Liver (tissue), 8 donors: ENCODE measurements at regions not wholly inside any gene's neighbourhood (a gene's known extent, or its start where the extent isn't known, plus 50 kb on each side); places are given as distances from the start of the nearest gene placed in this dataset.

ENCODE experiments used
- DNase-seq: peaks from one replicate; pipeline ENCODE4 v3.0.0-alpha.2; 2017; ENCODE audit warnings: low spot score
- H3K27ac ChIP-seq, 2 donors: one replicate each; pipeline ENCODE4 v1.7.0; 2013; ENCODE audit warnings: inconsistent platforms in 2 of 2, low read length in 2 of 2, control low read depth in 1 of 2, low read depth in 1 of 2, mild to moderate bottlenecking in 1 of 2
- H3K27me3 ChIP-seq, 4 donors: one replicate each; pipeline versions ENCODE4 v1.6.1 to v1.7.0; 2013; ENCODE audit warnings: low read length in 3 of 4, inconsistent platforms in 1 of 4, mild to moderate bottlenecking in 1 of 4, moderate library complexity in 1 of 4; ENCODE audit not compliant: control insufficient read depth in 4 of 4, insufficient read depth in 4 of 4
- H3K36me3 ChIP-seq, 4 donors: one replicate each; pipeline versions ENCODE4 v1.6.1 to v1.7.0; 2013; ENCODE audit warnings: low read length in 3 of 4, mild to moderate bottlenecking in 3 of 4, low read depth in 1 of 4, moderate library complexity in 1 of 4; ENCODE audit not compliant: control insufficient read depth in 4 of 4, insufficient read depth in 3 of 4
- H3K4me1 ChIP-seq, 4 donors: one replicate each; pipeline versions ENCODE4 v1.6.1 to v1.7.0; 2013; ENCODE audit warnings: low read length in 3 of 4, mild to moderate bottlenecking in 3 of 4, moderate library complexity in 1 of 4; ENCODE audit not compliant: control insufficient read depth in 4 of 4, insufficient read depth in 4 of 4
- H3K4me3 ChIP-seq, 3 donors: one replicate each; pipeline versions ENCODE4 v1.6.1 to v1.7.0; 2013; ENCODE audit warnings: low read length in 3 of 3, control low read depth in 1 of 3, low read depth in 1 of 3, mild to moderate bottlenecking in 1 of 3
- H3K9ac ChIP-seq, 2 donors: one replicate each; pipeline ENCODE4 v1.7.0; 2013; ENCODE audit warnings: low read length in 2 of 2, mild to moderate bottlenecking in 2 of 2, moderate library complexity in 2 of 2, control low read depth in 1 of 2, low read depth in 1 of 2
- H3K9me3 ChIP-seq, 4 donors: one replicate each; pipeline versions ENCODE4 v1.6.1 to v1.7.0; 2013; ENCODE audit warnings: low read length in 3 of 4; ENCODE audit not compliant: control insufficient read depth in 4 of 4
- ATF3 ChIP-seq: IDR thresholded peaks from 2 replicates; pipeline ENCODE4 v1.6.1; 2016; ENCODE audit warnings: antibody characterized with exemption
- EGR1 ChIP-seq, 2 donors: IDR thresholded peaks; 2 replicates each; pipeline ENCODE4 v1.6.1; 2016 to 2018; ENCODE audit warnings: antibody characterized with exemption in 2 of 2, low read depth in 2 of 2
- FOXA1 ChIP-seq: IDR thresholded peaks from 2 replicates; pipeline ENCODE4 v1.6.1; 2016; ENCODE audit warnings: antibody characterized with exemption
- FOXA2 ChIP-seq: IDR thresholded peaks from 2 replicates; pipeline ENCODE4 v1.6.1; 2016; ENCODE audit warnings: antibody characterized with exemption
- GABPA ChIP-seq, 2 donors: IDR thresholded peaks in 1 of 2; conservative IDR thresholded peaks in 1 of 2; 2 replicates each; pipeline ENCODE4 v1.6.1; 2016; ENCODE audit warnings: antibody characterized with exemption in 2 of 2, mild to moderate bottlenecking in 1 of 2, moderate library complexity in 1 of 2
- HNF4A ChIP-seq, 2 donors: conservative IDR thresholded peaks; 2 replicates each; pipeline ENCODE4 v1.6.1; 2016; ENCODE audit warnings: antibody characterized with exemption in 2 of 2, mild to moderate bottlenecking in 2 of 2
- HNF4G ChIP-seq: IDR thresholded peaks from 2 replicates; pipeline ENCODE4 v1.6.1; 2016; ENCODE audit warnings: antibody characterized with exemption
- JUND ChIP-seq, 2 donors: IDR thresholded peaks; 2 replicates each; pipeline ENCODE4 v1.6.1; 2016; ENCODE audit warnings: antibody characterized with exemption in 2 of 2
- NR2F2 ChIP-seq: IDR thresholded peaks from 2 replicates; pipeline ENCODE4 v1.6.1; 2016; ENCODE audit warnings: antibody characterized with exemption
- RAD21 ChIP-seq, 2 donors: IDR thresholded peaks; 2 replicates each; pipeline ENCODE4 v1.6.1; 2016; ENCODE audit warnings: antibody characterized with exemption in 2 of 2, mild to moderate bottlenecking in 2 of 2
- REST ChIP-seq: IDR thresholded peaks from 2 replicates; pipeline ENCODE4 v1.6.1; 2016; ENCODE audit warnings: antibody characterized with exemption, mild to moderate bottlenecking
- RXRA ChIP-seq, 2 donors: IDR thresholded peaks; 2 replicates each; pipeline ENCODE4 v1.6.1; 2017 to 2018; ENCODE audit warnings: antibody characterized with exemption in 2 of 2, mild to moderate bottlenecking in 1 of 2
- SP1 ChIP-seq: IDR thresholded peaks from 2 replicates; pipeline ENCODE4 v1.6.1; 2018; ENCODE audit warnings: antibody characterized with exemption, mild to moderate bottlenecking
- TAF1 ChIP-seq: conservative IDR thresholded peaks from 2 replicates; pipeline ENCODE4 v1.6.1; 2016; ENCODE audit warnings: antibody characterized with exemption, mild to moderate bottlenecking
- YY1 ChIP-seq: IDR thresholded peaks from 2 replicates; pipeline ENCODE4 v1.6.1; 2016; ENCODE audit warnings: antibody characterized with exemption, mild to moderate bottlenecking
- ZBTB33 ChIP-seq: IDR thresholded peaks from 2 replicates; pipeline ENCODE4 v1.6.1; 2016; ENCODE audit warnings: antibody characterized with exemption
- WGBS: extraction: QIAGEN DNeasy Blood & Tissue Kit; methylation state at CpG from one replicate; pipeline ENCODE4 v1.1.7; 2013; 5-methylcytosine and 5-hydroxymethylcytosine counted together
- TF ChIP-seq, protein P1 (sequence below): IDR thresholded peaks from 2 replicates; pipeline ENCODE4 v1.6.1; 2016; ENCODE audit warnings: antibody characterized with exemption
- TF ChIP-seq, protein P2 (sequence below): fragments of 150-350 bp; IDR thresholded peaks from 2 replicates; pipeline ENCODE4 v1.5.1; 2017; ENCODE audit warnings: improper control_type of control experiment, low read depth, low read length; ENCODE audit not compliant: missing input control
- donor health status: healthy.
- donor health status: healthy.
- donor health status: healthy.
- donor health status: healthy.
- donor health status: healthy.

- TF ChIP-seq SP1, result no peak
- TF ChIP-seq FOXA1, result no peak
- no peak for TF ChIP-seq TAF1
Observed at GRCh38 chr15:70215951-70216350, 118.2 kb upstream of the TLE3 start (continued).

DNA sequence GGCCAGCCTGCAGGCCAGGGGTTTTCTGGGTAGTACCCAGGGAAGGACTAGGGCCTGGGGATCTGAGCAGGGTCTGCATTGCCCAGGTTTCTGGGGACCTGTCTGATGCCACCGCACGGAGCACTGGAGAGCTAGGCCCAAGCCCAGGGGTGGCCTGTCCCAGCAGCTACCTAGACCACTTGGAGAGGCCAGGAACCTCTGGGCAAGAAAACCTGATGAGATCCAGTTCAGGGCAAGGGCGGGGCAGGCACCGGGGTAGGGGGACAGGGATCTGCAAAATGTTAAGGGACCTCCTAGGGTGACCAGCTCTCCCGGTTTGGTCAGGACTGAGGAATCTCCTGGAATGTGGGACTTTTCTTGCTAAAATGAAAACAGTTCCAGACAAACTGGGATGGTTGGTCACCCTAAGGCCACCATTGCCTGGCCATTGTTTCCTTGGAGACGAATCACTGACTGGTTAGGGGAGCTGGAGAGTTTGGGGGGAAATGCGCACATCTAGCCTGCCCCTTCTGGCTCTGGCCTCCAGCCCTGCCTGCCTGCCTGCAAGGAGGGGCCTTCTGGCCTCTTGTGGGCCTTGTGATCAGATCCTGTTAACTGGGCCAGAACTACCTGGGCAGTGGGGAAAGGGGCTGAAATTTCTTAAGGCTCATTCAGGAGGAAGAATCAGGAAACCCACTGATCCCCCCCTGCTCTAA, 117.4 kb upstream of the TLE3 start:
- no peaks in the 10 kb centered on the region for H3K4me1 ChIP-seq
- WGBS, result 98% methylated on average over 7 of the region's 7 CpGs
- H3K4me3 ChIP-seq, result no peak overlapping the region
- no peak for DNase-seq
- H3K27me3 ChIP-seq, result no peaks in the 10 kb centered on the region
- H3K27ac ChIP-seq, result no peak overlapping the region
- no peaks in the 10 kb centered on the region for H3K9me3 ChIP-seq
- H3K9ac ChIP-seq, result no peak overlapping the region
- H3K36me3 ChIP-seq, result no peaks in the 10 kb centered on the region
- TF ChIP-seq REST (no peak), HNF4A (conservative IDR thresholded peaks at IDR 0.05) (no peak), SP1 (no peak), GABPA (IDR thresholded peaks at IDR 0.05 in 1 of 2, conservative IDR thresholded peaks at IDR 0.05 in 1 of 2) (no peak), ATF3 (no peak), TAF1 (no peak), JUND (IDR thresholded peaks at IDR 0.05) (no peak), RAD21 (IDR thresholded peaks at IDR 0.05) (no peak), FOXA1 (no peak), FOXA2 (no peak), YY1 (no peak), RXRA (IDR thresholded peaks at IDR 0.05) (no peak), ZBTB33 (no peak), HNF4G (no peak), EGR1 (IDR thresholded peaks at IDR 0.05; ENCODE audit: low read depth in 2 of 2) (no peak), NR2F2 (no peak)
- TF ChIP-seq, protein P1, sequence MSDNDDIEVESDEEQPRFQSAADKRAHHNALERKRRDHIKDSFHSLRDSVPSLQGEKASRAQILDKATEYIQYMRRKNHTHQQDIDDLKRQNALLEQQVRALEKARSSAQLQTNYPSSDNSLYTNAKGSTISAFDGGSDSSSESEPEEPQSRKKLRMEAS, result no peak
- TF ChIP-seq, protein P2, sequence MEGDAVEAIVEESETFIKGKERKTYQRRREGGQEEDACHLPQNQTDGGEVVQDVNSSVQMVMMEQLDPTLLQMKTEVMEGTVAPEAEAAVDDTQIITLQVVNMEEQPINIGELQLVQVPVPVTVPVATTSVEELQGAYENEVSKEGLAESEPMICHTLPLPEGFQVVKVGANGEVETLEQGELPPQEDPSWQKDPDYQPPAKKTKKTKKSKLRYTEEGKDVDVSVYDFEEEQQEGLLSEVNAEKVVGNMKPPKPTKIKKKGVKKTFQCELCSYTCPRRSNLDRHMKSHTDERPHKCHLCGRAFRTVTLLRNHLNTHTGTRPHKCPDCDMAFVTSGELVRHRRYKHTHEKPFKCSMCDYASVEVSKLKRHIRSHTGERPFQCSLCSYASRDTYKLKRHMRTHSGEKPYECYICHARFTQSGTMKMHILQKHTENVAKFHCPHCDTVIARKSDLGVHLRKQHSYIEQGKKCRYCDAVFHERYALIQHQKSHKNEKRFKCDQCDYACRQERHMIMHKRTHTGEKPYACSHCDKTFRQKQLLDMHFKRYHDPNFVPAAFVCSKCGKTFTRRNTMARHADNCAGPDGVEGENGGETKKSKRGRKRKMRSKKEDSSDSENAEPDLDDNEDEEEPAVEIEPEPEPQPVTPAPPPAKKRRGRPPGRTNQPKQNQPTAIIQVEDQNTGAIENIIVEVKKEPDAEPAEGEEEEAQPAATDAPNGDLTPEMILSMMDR, result no peak
